ENCODE measurements at regions not wholly inside any gene's neighbourhood (a gene's known extent, or its start where the extent isn't known, plus 50 kb on each side); places are given as distances from the start of the nearest gene placed in this dataset.
A peak's percentile ranks its signal among the peaks of the same experiment; 100 is the strongest.

GRCh38 chr3:90054311-90054710, 946.9 kb downstream of the EPHA3 start:
- no peaks in the 10 kb centered on the region for H3K36me3 ChIP-seq (ENCODE audit: insufficient read depth, insufficient read length, low read length)
- no peaks in the 10 kb centered on the region for H3K4me1 ChIP-seq (ENCODE audit: insufficient read depth, insufficient read length)
- peaks cover 5% of the 10 kb centered on the region; the same call in 1 of the 2 replicates for H3K9me3 ChIP-seq (ENCODE audit: insufficient read depth, low read length)
- DNase-seq (ENCODE audit: low read depth, low spot score) = no peak
- H3K27me3 ChIP-seq (ENCODE audit: insufficient read depth, insufficient read length) = no peaks in the 10 kb centered on the region
- H3K9ac ChIP-seq (ENCODE audit: insufficient read length, low read depth) = no peak overlapping the region
- no peak for TF ChIP-seq SUZ12 (IDR thresholded peaks at IDR 0.05; ENCODE audit: extremely low read depth, insufficient read depth, insufficient read length)
- no peak for TF ChIP-seq YY1 (IDR thresholded peaks at IDR 0.05; ENCODE audit: insufficient read depth, insufficient read length)
- no peak for TF ChIP-seq ZNF274 (IDR thresholded peaks at IDR 0.05; ENCODE audit: low read depth, low read length)
- H3K4me3 ChIP-seq (ENCODE audit: insufficient read length, low read depth) = no peak overlapping the region

- DNase-seq (ENCODE audit: low read depth, low spot score) = no peak
- no peak for TF ChIP-seq ZNF274 (IDR thresholded peaks at IDR 0.05; ENCODE audit: low read depth, low read length)
- no peak for TF ChIP-seq YY1 (IDR thresholded peaks at IDR 0.05; ENCODE audit: insufficient read depth, insufficient read length)
- no peak for TF ChIP-seq SUZ12 (IDR thresholded peaks at IDR 0.05; ENCODE audit: extremely low read depth, insufficient read depth, insufficient read length)
- H3K4me1 ChIP-seq (ENCODE audit: insufficient read depth, insufficient read length) = no peaks in the 10 kb centered on the region
Observed at GRCh38 chr3:90055666-90056065, 948.2 kb downstream of the EPHA3 start.

GRCh38 chr3:90056281-90057032, 949.0 kb downstream of the EPHA3 start:
- TF ChIP-seq YY1 (IDR thresholded peaks at IDR 0.05; ENCODE audit: insufficient read depth, insufficient read length) (no peak), ZNF274 (IDR thresholded peaks at IDR 0.05; ENCODE audit: low read depth, low read length) (no peak), SUZ12 (IDR thresholded peaks at IDR 0.05; ENCODE audit: extremely low read depth, insufficient read depth, insufficient read length) (no peak)
- H3K4me3 ChIP-seq (ENCODE audit: insufficient read length, low read depth) = no peak overlapping the region
- H3K27me3 ChIP-seq (ENCODE audit: insufficient read depth, insufficient read length) = no peaks in the 10 kb centered on the region
- no peaks in the 10 kb centered on the region for H3K36me3 ChIP-seq (ENCODE audit: insufficient read depth, insufficient read length, low read length)
- H3K9me3 ChIP-seq (ENCODE audit: insufficient read depth, low read length) = no peaks in the 10 kb centered on the region
- H3K4me1 ChIP-seq (ENCODE audit: insufficient read depth, insufficient read length) = no peaks in the 10 kb centered on the region
- DNase-seq (ENCODE audit: low read depth, low spot score) = no peak
- H3K9ac ChIP-seq (ENCODE audit: insufficient read length, low read depth) = no peak overlapping the region

More at GRCh38 chr3:90055666-90056065, 948.2 kb downstream of the EPHA3 start:
- no peaks in the 10 kb centered on the region for H3K27me3 ChIP-seq (ENCODE audit: insufficient read depth, insufficient read length)
- H3K36me3 ChIP-seq (ENCODE audit: insufficient read depth, insufficient read length, low read length) = no peaks in the 10 kb centered on the region
- no peak overlapping the region for H3K9ac ChIP-seq (ENCODE audit: insufficient read length, low read depth)
- no peaks in the 10 kb centered on the region for H3K9me3 ChIP-seq (ENCODE audit: insufficient read depth, low read length)
- H3K4me3 ChIP-seq (ENCODE audit: insufficient read length, low read depth) = no peak overlapping the region

GRCh38 chr3:90062016-90062415, 954.6 kb downstream of the EPHA3 start:
- H3K36me3 ChIP-seq (ENCODE audit: insufficient read depth, insufficient read length, low read length) = no peaks in the 10 kb centered on the region
- TF ChIP-seq SUZ12 (IDR thresholded peaks at IDR 0.05; ENCODE audit: extremely low read depth, insufficient read depth, insufficient read length) (no peak), ZNF274 (IDR thresholded peaks at IDR 0.05; ENCODE audit: low read depth, low read length) (no peak), YY1 (IDR thresholded peaks at IDR 0.05; ENCODE audit: insufficient read depth, insufficient read length) (no peak)
- no peak for DNase-seq (ENCODE audit: low read depth, low spot score)
- no peak overlapping the region for H3K9ac ChIP-seq (ENCODE audit: insufficient read length, low read depth)
- H3K27me3 ChIP-seq (ENCODE audit: insufficient read depth, insufficient read length) = no peaks in the 10 kb centered on the region
- peaks cover 13% of the 10 kb centered on the region for H3K9me3 ChIP-seq (ENCODE audit: insufficient read depth, low read length)
- H3K4me3 ChIP-seq (ENCODE audit: insufficient read length, low read depth) = no peak overlapping the region
- H3K4me1 ChIP-seq (ENCODE audit: insufficient read depth, insufficient read length) = no peaks in the 10 kb centered on the region

- DNase-seq (ENCODE audit: low read depth, low spot score) = no peak
- Histone ChIP-seq H3K36me3 (ENCODE audit: insufficient read depth, insufficient read length, low read length) (no peaks in the 10 kb centered on the region), H3K27me3 (ENCODE audit: insufficient read depth, insufficient read length) (no peaks in the 10 kb centered on the region), H3K4me1 (ENCODE audit: insufficient read depth, insufficient read length) (no peaks in the 10 kb centered on the region), H3K9ac (ENCODE audit: insufficient read length, low read depth) (no peak overlapping the region), H3K4me3 (ENCODE audit: insufficient read length, low read depth) (no peak overlapping the region), H3K9me3 (ENCODE audit: insufficient read depth, low read length) (peaks cover 13% of the 10 kb centered on the region)
- TF ChIP-seq YY1 (IDR thresholded peaks at IDR 0.05; ENCODE audit: insufficient read depth, insufficient read length) (no peak), SUZ12 (IDR thresholded peaks at IDR 0.05; ENCODE audit: extremely low read depth, insufficient read depth, insufficient read length) (no peak), ZNF274 (IDR thresholded peaks at IDR 0.05; ENCODE audit: low read depth, low read length) (no peak)
Observed at GRCh38 chr3:90062631-90063200, 955.3 kb downstream of the EPHA3 start.

- no peak for TF ChIP-seq YY1 (IDR thresholded peaks at IDR 0.05; ENCODE audit: insufficient read depth, insufficient read length)
- no peak for TF ChIP-seq ZNF274 (IDR thresholded peaks at IDR 0.05; ENCODE audit: low read depth, low read length)
- no peak for TF ChIP-seq SUZ12 (IDR thresholded peaks at IDR 0.05; ENCODE audit: extremely low read depth, insufficient read depth, insufficient read length)
- H3K9me3 ChIP-seq (ENCODE audit: insufficient read depth, low read length) = peaks cover 11% of the 10 kb centered on the region
- H3K27me3 ChIP-seq (ENCODE audit: insufficient read depth, insufficient read length) = no peaks in the 10 kb centered on the region
- H3K36me3 ChIP-seq (ENCODE audit: insufficient read depth, insufficient read length, low read length) = no peaks in the 10 kb centered on the region
- no peak overlapping the region for H3K9ac ChIP-seq (ENCODE audit: insufficient read length, low read depth)
- no peak overlapping the region for H3K4me3 ChIP-seq (ENCODE audit: insufficient read length, low read depth)
- DNase-seq (ENCODE audit: low read depth, low spot score) = no peak
- H3K4me1 ChIP-seq (ENCODE audit: insufficient read depth, insufficient read length) = no peaks in the 10 kb centered on the region
Observed at GRCh38 chr3:90068783-90069182, 961.4 kb downstream of the EPHA3 start.

- Histone ChIP-seq H3K9me3 (ENCODE audit: insufficient read depth, low read length) (peaks cover 6% of the 10 kb centered on the region), H3K36me3 (ENCODE audit: insufficient read depth, insufficient read length, low read length) (no peaks in the 10 kb centered on the region), H3K4me3 (ENCODE audit: insufficient read length, low read depth) (no peak overlapping the region), H3K9ac (ENCODE audit: insufficient read length, low read depth) (no peak overlapping the region), H3K4me1 (ENCODE audit: insufficient read depth, insufficient read length) (no peaks in the 10 kb centered on the region), H3K27me3 (ENCODE audit: insufficient read depth, insufficient read length) (no peaks in the 10 kb centered on the region)
- no peak for TF ChIP-seq SUZ12 (IDR thresholded peaks at IDR 0.05; ENCODE audit: extremely low read depth, insufficient read depth, insufficient read length)
- no peak for TF ChIP-seq YY1 (IDR thresholded peaks at IDR 0.05; ENCODE audit: insufficient read depth, insufficient read length)
- no peak for TF ChIP-seq ZNF274 (IDR thresholded peaks at IDR 0.05; ENCODE audit: low read depth, low read length)
- peak; percentile 38 for DNase-seq (ENCODE audit: low read depth, low spot score)
Observed at GRCh38 chr3:90069748-90070147, 962.3 kb downstream of the EPHA3 start.
